BJ (cell line): ENCODE measurements at regions not wholly inside any gene's neighbourhood (a gene's known extent, or its start where the extent isn't known, plus 50 kb on each side); places are given as distances from the start of the nearest gene placed in this dataset.
A peak's percentile ranks its signal among the peaks of the same experiment; 100 is the strongest.

Experiments
- CTCF ChIA-PET: fragments of 350-600 bp; formaldehyde crosslinking; extraction: SDS; loops from one replicate; lab custom pipeline; 2021; ENCODE audit warnings: antibody characterized with exemption, inconsistent platforms; lab: Yijun Ruan, JAX
- POLR2A ChIA-PET: fragments of 300-600 bp; sonication (Branson Sonifier 250); formaldehyde crosslinking; extraction: SDS; loops from one replicate; lab custom pipeline; 2021; ENCODE audit warnings: antibody characterized with exemption; lab: Charles Lee
- DNase-seq: peaks from one replicate; pipeline ENCODE4 v3.0.0-alpha.2; 2011; ENCODE audit warnings: low read depth
- H3K27me3 ChIP-seq: 2 replicates; pipeline ENCODE4 v1.6.0; 2011; ENCODE audit warnings: low read length; ENCODE audit not compliant: control insufficient read depth, insufficient read depth
- H3K36me3 ChIP-seq: 2 replicates; pipeline ENCODE4 v1.5.1; 2011; ENCODE audit warnings: low read length; ENCODE audit not compliant: control insufficient read depth, insufficient read depth
- H3K4me3 ChIP-seq: 2 replicates; pipeline ENCODE4 v1.5.1; 2011; ENCODE audit warnings: low read depth, mild to moderate bottlenecking, control low read depth, low read length
- CTCF ChIP-seq: IDR thresholded peaks from 2 replicates; pipeline ENCODE4 v1.5.1; 2011; ENCODE audit warnings: low read depth, mild to moderate bottlenecking, control low read depth, inconsistent platforms, low read length, moderate library complexity; ENCODE audit not compliant: insufficient read depth

- no peak for DNase-seq
- Histone ChIP-seq H3K36me3 (no peaks in the 10 kb centered on the region), H3K4me3 (no peak overlapping the region), H3K27me3 (no peaks in the 10 kb centered on the region)
- ChIA-PET CTCF (no interaction called here), POLR2A (no interaction called here)
- TF ChIP-seq CTCF, result no peak
Measured at GRCh38 chr4:14125375-14126129, 498.0 kb upstream of the BOD1L1 start.

GRCh38 chr4:14130551-14130950 is 503.0 kb upstream of the BOD1L1 start:
- peak; percentile 26; the same call in 1 of the 2 replicates for TF ChIP-seq CTCF
- Histone ChIP-seq H3K4me3 (no peak overlapping the region), H3K27me3 (no peaks in the 10 kb centered on the region), H3K36me3 (no peaks in the 10 kb centered on the region; the same call in 1 of the 2 replicates)
- ChIA-PET CTCF (interaction anchor here (0.8 to 1.5 kb wide), 4 partner anchors 16 to 224 kb away, joined by 3 to 4 read pairs (median 3); no protein-coding TSS in a partner anchor), POLR2A (interaction anchor here (0.5 to 0.6 kb wide), 2 partner anchors 19 to 888 kb away, joined by 4 to 14 read pairs; no protein-coding TSS in a partner anchor)
- DNase-seq, result peak; percentile 58

GRCh38 chr4:14131335-14131734 is 503.8 kb upstream of the BOD1L1 start:
- Histone ChIP-seq H3K27me3 (no peaks in the 10 kb centered on the region), H3K36me3 (no peaks in the 10 kb centered on the region; the same call in 1 of the 2 replicates), H3K4me3 (no peak overlapping the region)
- DNase-seq, result no peak
- CTCF ChIA-PET, result interaction anchor here (1.0 to 1.5 kb wide), 4 partner anchors 10 to 224 kb away, joined by 3 to 4 read pairs (median 4); no protein-coding TSS in a partner anchor
- POLR2A ChIA-PET, result no interaction called here
- no peak for TF ChIP-seq CTCF

GRCh38 chr4:14132301-14132700 is 504.8 kb upstream of the BOD1L1 start:
- H3K36me3 ChIP-seq, result no peaks in the 10 kb centered on the region; the same call in 1 of the 2 replicates
- no peak for DNase-seq
- CTCF ChIA-PET, result interaction anchor here (1.0 kb wide), 1 partner anchor 9 kb away, joined by 4 read pairs; no protein-coding TSS in a partner anchor
- POLR2A ChIA-PET, result no interaction called here
- TF ChIP-seq CTCF, result no peak
- no peak overlapping the region for H3K4me3 ChIP-seq
- no peaks in the 10 kb centered on the region for H3K27me3 ChIP-seq

- DNase-seq, result no peak
- ChIA-PET POLR2A (no interaction called here), CTCF (no interaction called here)
- TF ChIP-seq CTCF, result no peak
- no peaks in the 10 kb centered on the region for H3K36me3 ChIP-seq
- no peaks in the 10 kb centered on the region for H3K27me3 ChIP-seq
- no peak overlapping the region for H3K4me3 ChIP-seq
Measured at GRCh38 chr4:14138106-14138505, 510.6 kb upstream of the BOD1L1 start.
